ENCODE measurements at regions not wholly inside any gene's neighbourhood (a gene's known extent, or its start where the extent isn't known, plus 50 kb on each side); places are given as distances from the start of the nearest gene placed in this dataset.

- TF ChIP-seq POLR2AphosphoS5 (IDR thresholded peaks at IDR 0.05; ENCODE audit: insufficient read depth, low read depth, low read length) (no peak), MAX (IDR thresholded peaks at IDR 0.05; ENCODE audit: insufficient read depth, insufficient read length) (no peak), FOS (IDR thresholded peaks at IDR 0.05; ENCODE audit: borderline replicate concordance, insufficient read depth, low read length) (no peak), JUN (IDR thresholded peaks at IDR 0.05; ENCODE audit: borderline replicate concordance, insufficient read depth, insufficient read length, low read depth) (no peak), GATA2 (IDR thresholded peaks at IDR 0.05; ENCODE audit: insufficient read depth, insufficient read length, low read depth, low read length) (no peak), EZH2 (IDR thresholded peaks at IDR 0.05; ENCODE audit: borderline replicate concordance, low read depth, low read length, severe bottlenecking) (no peak), POLR2A (IDR thresholded peaks at IDR 0.05; ENCODE audit: low read depth, low read length) (no peak), MYC (IDR thresholded peaks at IDR 0.05; ENCODE audit: low read depth, low read length) (no peak), CTCF (IDR thresholded peaks at IDR 0.05; ENCODE audit: extremely low read depth in 1 of 2, insufficient read depth in 1 of 2, low read depth in 1 of 2, low read length in 2 of 2) (no peak)
Measured at GRCh38 chr3:190737446-190737845, 125.0 kb downstream of the GMNC start.

More at GRCh38 chr3:190737446-190737845, 125.0 kb downstream of the GMNC start:
- FAIRE-seq (no peak), DNase-seq (ENCODE audit: low read depth, low spot score) (no peak)
- Histone ChIP-seq H4K20me1 (replicated peaks; ENCODE audit: control insufficient read depth, extremely low read depth, insufficient read depth, low read length) (no peaks in the 10 kb centered on the region), H3K36me3 (ENCODE audit: control insufficient read depth in 2 of 2, extremely low read depth in 1 of 2, insufficient read depth in 2 of 2, low read length in 2 of 2) (no peaks in the 10 kb centered on the region), H3K27me3 (ENCODE audit: control insufficient read depth in 2 of 2, insufficient read depth in 2 of 2, low read length in 2 of 2) (no peaks in the 10 kb centered on the region), H3K27ac (ENCODE audit: insufficient read depth, low read depth, low read length) (no peak overlapping the region), H3K9me3 (replicated peaks; ENCODE audit: control insufficient read depth, insufficient read depth, low read length) (no peaks in the 10 kb centered on the region), H3K4me3 (replicated peaks in 1 of 3; ENCODE audit: insufficient read depth in 1 of 3, low read depth in 1 of 3, low read length in 3 of 3) (no peak overlapping the region), H3K9ac (replicated peaks; ENCODE audit: extremely low read depth, insufficient read depth, low read length) (no peak overlapping the region), H3K4me1 (ENCODE audit: control insufficient read depth, extremely low read depth, insufficient read depth, low read length) (no peaks in the 10 kb centered on the region), H2AFZ (ENCODE audit: low read depth, low read length) (no peak overlapping the region), H3K9me1 (replicated peaks; ENCODE audit: control insufficient read depth, extremely low read depth, insufficient read depth, low read length) (no peaks in the 10 kb centered on the region), H3K4me2 (ENCODE audit: insufficient read depth, low read length) (no peak overlapping the region), H3K79me2 (ENCODE audit: control insufficient read depth, insufficient read depth, low read length) (no peaks in the 10 kb centered on the region)
- ChIA-PET POLR2A (no interaction called here), CTCF (no interaction called here)
- no TSS peak for BruUV-seq (replicated peaks)
- dilution Hi-C loops (cut with MboI; ENCODE audit: extremely low pct_ligation_motif_present, low sequenced_read_pairs) (no loop called here), intact Hi-C loops (cut with micrococcal nuclease) (no loop called here)
